Loucy (cell line): ENCODE measurements at regions not wholly inside any gene's neighbourhood (a gene's known extent, or its start where the extent isn't known, plus 50 kb on each side); places are given as distances from the start of the nearest gene placed in this dataset.

Experiments
- H2AFZ ChIP-seq: fragments of 200-600 bp; sonication (generic); 2 replicates; pipeline ENCODE4 v1.6.0; 2016; ENCODE audit warnings: antibody characterized with exemption, mild to moderate bottlenecking, low read length, moderate library complexity
- H3F3A ChIP-seq: fragments of 200-600 bp; 2 replicates; pipeline ENCODE4 v1.6.0; 2016; ENCODE audit warnings: antibody characterized with exemption, low read depth, mild to moderate bottlenecking
- H3K27me3 ChIP-seq: fragments of 200-600 bp; sonication (generic); 2 replicates; pipeline ENCODE4 v1.6.1; 2014; ENCODE audit warnings: low read length, mild to moderate bottlenecking; ENCODE audit not compliant: insufficient read depth, poor library complexity, severe bottlenecking
- H3K36me3 ChIP-seq: fragments of 200-600 bp; sonication (generic); 2 replicates; pipeline ENCODE4 v1.6.1; 2016; ENCODE audit warnings: low read length; ENCODE audit not compliant: insufficient read depth
- H3K4me1 ChIP-seq: fragments of 200-600 bp; sonication (generic); 2 replicates; pipeline ENCODE4 v1.5.1; 2014; ENCODE audit warnings: low read length, mild to moderate bottlenecking; ENCODE audit not compliant: insufficient read depth, poor library complexity, severe bottlenecking
- H3K4me2 ChIP-seq: fragments of 200-600 bp; sonication (generic); 2 replicates; pipeline ENCODE4 v1.6.0; 2014; ENCODE audit warnings: antibody characterized with exemption, low read length, low read depth, mild to moderate bottlenecking; ENCODE audit not compliant: poor library complexity, severe bottlenecking
- H3K4me3 ChIP-seq: fragments of 200-600 bp; sonication (generic); 2 replicates; pipeline ENCODE4 v1.5.1; 2014; ENCODE audit warnings: low read length, mild to moderate bottlenecking, mixed read lengths; ENCODE audit not compliant: poor library complexity, severe bottlenecking
- H3K79me2 ChIP-seq: fragments of 200-600 bp; sonication (generic); 2 replicates; pipeline ENCODE4 v1.6.1; 2014; ENCODE audit warnings: low read length; ENCODE audit not compliant: insufficient read depth
- H3K9ac ChIP-seq: fragments of 200-600 bp; sonication (generic); 2 replicates; pipeline ENCODE4 v1.6.0; 2014; ENCODE audit warnings: mild to moderate bottlenecking, low read depth, low read length, moderate library complexity; ENCODE audit not compliant: poor library complexity, severe bottlenecking
- H3K9me2 ChIP-seq: fragments of 200-600 bp; sonication (generic); replicated peaks from 2 replicates; pipeline ENCODE4 v1.6.1; 2016; ENCODE audit warnings: low read depth, low read length, mixed read lengths
- H3K9me3 ChIP-seq: fragments of 200-600 bp; sonication (generic); 2 replicates; pipeline ENCODE4 v1.6.1; 2014; ENCODE audit warnings: mild to moderate bottlenecking, antibody characterized with exemption, low read length, low read depth; ENCODE audit not compliant: insufficient read depth
- H4K20me1 ChIP-seq: fragments of 200-600 bp; sonication (generic); 2 replicates; pipeline ENCODE4 v1.6.0; 2014; ENCODE audit warnings: antibody characterized with exemption, low read length, mild to moderate bottlenecking; ENCODE audit not compliant: insufficient read depth, poor library complexity, severe bottlenecking
- CTCF ChIP-seq: fragments of 200-600 bp; sonication (generic); conservative IDR thresholded peaks from 2 replicates; pipeline ENCODE4 v1.5.1; 2014; ENCODE audit warnings: mild to moderate bottlenecking, antibody characterized with exemption, low read length
- EZH2phosphoT487 ChIP-seq: fragments of 200-600 bp; IDR thresholded peaks from 2 replicates; pipeline ENCODE4 v1.6.1; 2018; ENCODE audit warnings: antibody characterized with exemption, mild to moderate bottlenecking, moderate library complexity, borderline replicate concordance

- Histone ChIP-seq H3K79me2 (no peaks in the 10 kb centered on the region), H3K9ac (no peak overlapping the region), H4K20me1 (no peaks in the 10 kb centered on the region), H3K4me1 (no peaks in the 10 kb centered on the region), H3K27me3 (no peaks in the 10 kb centered on the region), H3K4me3 (no peak overlapping the region), H3K9me3 (peaks cover 2% of the 10 kb centered on the region; the same call in 1 of the 2 replicates), H3K9me2 (no peaks in the 10 kb centered on the region), H3F3A (no peaks in the 10 kb centered on the region), H2AFZ (no peak overlapping the region), H3K36me3 (no peaks in the 10 kb centered on the region), H3K4me2 (no peak overlapping the region)
- no peak for TF ChIP-seq CTCF
- no peak for TF ChIP-seq EZH2phosphoT487
These were observed 533.6 kb upstream of the MEX3C start for GRCh38 chr18:51731070-51731469.

- TF ChIP-seq CTCF, result no peak
- no peak for TF ChIP-seq EZH2phosphoT487
These were observed 537.1 kb upstream of the MEX3C start for GRCh38 chr18:51734576-51734975.

GRCh38 chr18:51739044-51739666, 541.7 kb upstream of the MEX3C start:
- H3F3A ChIP-seq, result no peaks in the 10 kb centered on the region
- no peaks in the 10 kb centered on the region for H3K9me3 ChIP-seq
- no peaks in the 10 kb centered on the region for H3K4me1 ChIP-seq
- no peaks in the 10 kb centered on the region for H3K9me2 ChIP-seq
- no peak for TF ChIP-seq EZH2phosphoT487
- no peaks in the 10 kb centered on the region for H3K27me3 ChIP-seq
- no peak overlapping the region for H2AFZ ChIP-seq
- no peaks in the 10 kb centered on the region for H3K79me2 ChIP-seq
- H3K9ac ChIP-seq, result no peak overlapping the region
- H3K36me3 ChIP-seq, result no peaks in the 10 kb centered on the region
- H4K20me1 ChIP-seq, result no peaks in the 10 kb centered on the region
- no peak overlapping the region for H3K4me3 ChIP-seq
- H3K4me2 ChIP-seq, result no peak overlapping the region

More at GRCh38 chr18:51734576-51734975, 537.1 kb upstream of the MEX3C start:
- no peaks in the 10 kb centered on the region for H3F3A ChIP-seq
- no peaks in the 10 kb centered on the region for H3K9me2 ChIP-seq
- no peaks in the 10 kb centered on the region for H3K36me3 ChIP-seq
- H3K9ac ChIP-seq, result no peak overlapping the region
- no peak overlapping the region for H3K4me2 ChIP-seq
- no peaks in the 10 kb centered on the region for H3K4me1 ChIP-seq
- H3K27me3 ChIP-seq, result no peaks in the 10 kb centered on the region
- no peak overlapping the region for H3K4me3 ChIP-seq
- no peak overlapping the region for H2AFZ ChIP-seq
- H3K79me2 ChIP-seq, result no peaks in the 10 kb centered on the region
- H4K20me1 ChIP-seq, result no peaks in the 10 kb centered on the region
- H3K9me3 ChIP-seq, result peaks cover 2% of the 10 kb centered on the region; the same call in 1 of the 2 replicates

- no peaks in the 10 kb centered on the region for H3K9me2 ChIP-seq
- no peaks in the 10 kb centered on the region for H3K9me3 ChIP-seq
- H3F3A ChIP-seq, result no peaks in the 10 kb centered on the region
These were observed 554.4 kb upstream of the MEX3C start for GRCh38 chr18:51751901-51752300.

More at GRCh38 chr18:51751901-51752300, 554.4 kb upstream of the MEX3C start:
- no peaks in the 10 kb centered on the region for H3K4me1 ChIP-seq
- no peaks in the 10 kb centered on the region for H3K36me3 ChIP-seq
- TF ChIP-seq EZH2phosphoT487 (no peak), CTCF (no peak)
- no peak overlapping the region for H3K4me3 ChIP-seq
- H3K4me2 ChIP-seq, result no peak overlapping the region
- H3K79me2 ChIP-seq, result no peaks in the 10 kb centered on the region
- no peak overlapping the region for H2AFZ ChIP-seq
- H4K20me1 ChIP-seq, result no peaks in the 10 kb centered on the region
- H3K27me3 ChIP-seq, result no peaks in the 10 kb centered on the region
- no peak overlapping the region for H3K9ac ChIP-seq
